Loucy (cell line): ENCODE measurements at regions not wholly inside any gene's neighbourhood (a gene's known extent, or its start where the extent isn't known, plus 50 kb on each side); places are given as distances from the start of the nearest gene placed in this dataset.

Experiments
- H2AFZ ChIP-seq: fragments of 200-600 bp; sonication (generic); 2 replicates; pipeline ENCODE4 v1.6.0; 2016; ENCODE audit warnings: antibody characterized with exemption, mild to moderate bottlenecking, low read length, moderate library complexity
- H3F3A ChIP-seq: fragments of 200-600 bp; 2 replicates; pipeline ENCODE4 v1.6.0; 2016; ENCODE audit warnings: antibody characterized with exemption, low read depth, mild to moderate bottlenecking
- H3K27me3 ChIP-seq: fragments of 200-600 bp; sonication (generic); 2 replicates; pipeline ENCODE4 v1.6.1; 2014; ENCODE audit warnings: low read length, mild to moderate bottlenecking; ENCODE audit not compliant: insufficient read depth, poor library complexity, severe bottlenecking
- H3K36me3 ChIP-seq: fragments of 200-600 bp; sonication (generic); 2 replicates; pipeline ENCODE4 v1.6.1; 2016; ENCODE audit warnings: low read length; ENCODE audit not compliant: insufficient read depth
- H3K4me1 ChIP-seq: fragments of 200-600 bp; sonication (generic); 2 replicates; pipeline ENCODE4 v1.5.1; 2014; ENCODE audit warnings: low read length, mild to moderate bottlenecking; ENCODE audit not compliant: insufficient read depth, poor library complexity, severe bottlenecking
- H3K4me2 ChIP-seq: fragments of 200-600 bp; sonication (generic); 2 replicates; pipeline ENCODE4 v1.6.0; 2014; ENCODE audit warnings: antibody characterized with exemption, low read length, low read depth, mild to moderate bottlenecking; ENCODE audit not compliant: poor library complexity, severe bottlenecking
- H3K4me3 ChIP-seq: fragments of 200-600 bp; sonication (generic); 2 replicates; pipeline ENCODE4 v1.5.1; 2014; ENCODE audit warnings: low read length, mild to moderate bottlenecking, mixed read lengths; ENCODE audit not compliant: poor library complexity, severe bottlenecking
- H3K79me2 ChIP-seq: fragments of 200-600 bp; sonication (generic); 2 replicates; pipeline ENCODE4 v1.6.1; 2014; ENCODE audit warnings: low read length; ENCODE audit not compliant: insufficient read depth
- H3K9ac ChIP-seq: fragments of 200-600 bp; sonication (generic); 2 replicates; pipeline ENCODE4 v1.6.0; 2014; ENCODE audit warnings: mild to moderate bottlenecking, low read depth, low read length, moderate library complexity; ENCODE audit not compliant: poor library complexity, severe bottlenecking
- H3K9me2 ChIP-seq: fragments of 200-600 bp; sonication (generic); replicated peaks from 2 replicates; pipeline ENCODE4 v1.6.1; 2016; ENCODE audit warnings: low read depth, low read length, mixed read lengths
- H3K9me3 ChIP-seq: fragments of 200-600 bp; sonication (generic); 2 replicates; pipeline ENCODE4 v1.6.1; 2014; ENCODE audit warnings: mild to moderate bottlenecking, antibody characterized with exemption, low read length, low read depth; ENCODE audit not compliant: insufficient read depth
- H4K20me1 ChIP-seq: fragments of 200-600 bp; sonication (generic); 2 replicates; pipeline ENCODE4 v1.6.0; 2014; ENCODE audit warnings: antibody characterized with exemption, low read length, mild to moderate bottlenecking; ENCODE audit not compliant: insufficient read depth, poor library complexity, severe bottlenecking
- EZH2phosphoT487 ChIP-seq: fragments of 200-600 bp; IDR thresholded peaks from 2 replicates; pipeline ENCODE4 v1.6.1; 2018; ENCODE audit warnings: antibody characterized with exemption, mild to moderate bottlenecking, moderate library complexity, borderline replicate concordance
- TF ChIP-seq, protein P1 (sequence below): fragments of 200-600 bp; sonication (generic); conservative IDR thresholded peaks from 2 replicates; pipeline ENCODE4 v1.5.1; 2014; ENCODE audit warnings: mild to moderate bottlenecking, antibody characterized with exemption, low read length

DNA sequence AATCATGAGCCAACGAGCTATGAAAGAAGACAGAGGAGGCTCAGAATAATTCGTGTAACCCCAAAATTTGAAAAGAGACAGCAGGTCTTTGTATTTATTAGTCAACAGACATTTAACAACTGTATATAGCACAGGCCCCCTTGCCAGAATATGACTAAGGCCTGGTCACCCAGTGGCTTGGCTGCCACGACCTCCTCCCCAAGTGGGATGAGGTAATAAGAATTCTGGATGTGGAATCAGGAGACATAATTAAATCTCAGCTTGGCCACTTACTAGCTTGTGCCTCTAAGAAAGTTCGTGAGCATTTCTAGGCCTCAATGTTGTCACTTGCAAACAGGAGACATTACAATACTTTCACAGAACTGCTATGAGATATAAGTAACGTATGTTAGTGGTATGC lies 134.2 kb upstream of the TNFSF4 start:
- H3K79me2 ChIP-seq, result no peaks in the 10 kb centered on the region
- no peaks in the 10 kb centered on the region for H3K27me3 ChIP-seq
- H3K36me3 ChIP-seq, result no peaks in the 10 kb centered on the region
- no peak overlapping the region for H3K9ac ChIP-seq
- H3K4me2 ChIP-seq, result no peak overlapping the region
- H2AFZ ChIP-seq, result no peak overlapping the region
- no peaks in the 10 kb centered on the region for H3F3A ChIP-seq
- no peaks in the 10 kb centered on the region for H3K9me3 ChIP-seq
- no peak for TF ChIP-seq EZH2phosphoT487
- TF ChIP-seq, protein P1, sequence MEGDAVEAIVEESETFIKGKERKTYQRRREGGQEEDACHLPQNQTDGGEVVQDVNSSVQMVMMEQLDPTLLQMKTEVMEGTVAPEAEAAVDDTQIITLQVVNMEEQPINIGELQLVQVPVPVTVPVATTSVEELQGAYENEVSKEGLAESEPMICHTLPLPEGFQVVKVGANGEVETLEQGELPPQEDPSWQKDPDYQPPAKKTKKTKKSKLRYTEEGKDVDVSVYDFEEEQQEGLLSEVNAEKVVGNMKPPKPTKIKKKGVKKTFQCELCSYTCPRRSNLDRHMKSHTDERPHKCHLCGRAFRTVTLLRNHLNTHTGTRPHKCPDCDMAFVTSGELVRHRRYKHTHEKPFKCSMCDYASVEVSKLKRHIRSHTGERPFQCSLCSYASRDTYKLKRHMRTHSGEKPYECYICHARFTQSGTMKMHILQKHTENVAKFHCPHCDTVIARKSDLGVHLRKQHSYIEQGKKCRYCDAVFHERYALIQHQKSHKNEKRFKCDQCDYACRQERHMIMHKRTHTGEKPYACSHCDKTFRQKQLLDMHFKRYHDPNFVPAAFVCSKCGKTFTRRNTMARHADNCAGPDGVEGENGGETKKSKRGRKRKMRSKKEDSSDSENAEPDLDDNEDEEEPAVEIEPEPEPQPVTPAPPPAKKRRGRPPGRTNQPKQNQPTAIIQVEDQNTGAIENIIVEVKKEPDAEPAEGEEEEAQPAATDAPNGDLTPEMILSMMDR, result no peak
- no peaks in the 10 kb centered on the region for H3K4me1 ChIP-seq
- H3K9me2 ChIP-seq, result no peaks in the 10 kb centered on the region
- H4K20me1 ChIP-seq, result no peaks in the 10 kb centered on the region
- no peak overlapping the region for H3K4me3 ChIP-seq

DNA sequence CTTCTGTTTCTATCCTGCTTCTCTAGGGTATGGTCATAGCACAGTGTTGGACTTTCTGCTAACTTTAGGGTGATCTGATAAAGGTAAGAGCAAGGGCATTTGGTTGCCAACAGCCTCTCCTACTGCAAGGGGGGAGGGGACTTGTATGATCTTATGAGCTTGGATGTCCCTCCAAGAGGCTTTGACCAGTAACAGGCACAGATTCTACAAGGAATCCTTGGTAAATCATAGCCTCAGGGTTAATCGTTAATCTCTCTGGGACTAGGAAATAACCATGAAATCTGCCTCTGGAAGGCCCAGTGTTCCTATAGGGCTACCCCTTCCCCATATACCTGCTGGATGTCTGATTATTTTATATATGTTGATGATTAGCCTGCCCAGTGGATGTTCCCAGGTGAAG lies 134.8 kb upstream of the TNFSF4 start:
- Histone ChIP-seq H2AFZ (no peak overlapping the region), H3K27me3 (no peaks in the 10 kb centered on the region), H3K9me3 (no peaks in the 10 kb centered on the region), H3K36me3 (no peaks in the 10 kb centered on the region), H3K4me3 (no peak overlapping the region), H3K4me2 (no peak overlapping the region), H3K79me2 (no peaks in the 10 kb centered on the region), H3K4me1 (no peaks in the 10 kb centered on the region), H3K9me2 (no peaks in the 10 kb centered on the region), H3F3A (no peaks in the 10 kb centered on the region), H3K9ac (no peak overlapping the region), H4K20me1 (no peaks in the 10 kb centered on the region)
- TF ChIP-seq, protein P1, result no peak

DNA sequence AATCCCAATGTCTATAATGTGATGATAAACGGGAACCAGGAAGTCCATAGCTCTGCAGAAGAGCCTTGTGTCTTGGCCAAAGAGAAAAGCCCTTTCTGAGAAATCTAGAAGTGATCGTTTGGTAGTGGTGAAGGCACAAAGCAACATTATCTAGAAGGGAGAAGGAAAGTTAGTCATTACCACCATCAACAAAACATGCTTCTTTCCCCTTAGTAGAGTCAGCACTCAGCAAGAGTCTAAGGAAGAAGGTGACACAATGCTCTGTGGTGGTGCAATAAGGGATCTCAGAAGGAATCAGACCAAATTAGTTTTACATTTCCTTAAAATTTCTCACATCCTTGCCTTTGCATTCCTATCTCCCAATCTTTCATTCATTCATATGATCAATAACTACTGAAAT lies 134.4 kb upstream of the PRDX6 start:
- Histone ChIP-seq H3K27me3 (no peaks in the 10 kb centered on the region), H3K4me2 (no peak overlapping the region), H3K9ac (no peak overlapping the region), H3K9me2 (no peaks in the 10 kb centered on the region), H2AFZ (no peak overlapping the region), H3K36me3 (no peaks in the 10 kb centered on the region), H4K20me1 (no peaks in the 10 kb centered on the region), H3K4me3 (no peak overlapping the region), H3K9me3 (no peaks in the 10 kb centered on the region), H3K4me1 (no peaks in the 10 kb centered on the region), H3F3A (no peaks in the 10 kb centered on the region), H3K79me2 (no peaks in the 10 kb centered on the region)
- TF ChIP-seq, protein P1, result no peak
- no peak for TF ChIP-seq EZH2phosphoT487
